HG02884 (cell line): ENCODE measurements at regions not wholly inside any gene's neighbourhood (a gene's known extent, or its start where the extent isn't known, plus 50 kb on each side); places are given as distances from the start of the nearest gene placed in this dataset.
"Not testable (repeated sequence)": the region's sequence is repeated elsewhere in the genome, so short reads cannot be mapped to it uniquely, and the experiment has no call there.

Experiments used
- ATAC-seq: cut with Tn5 transposase; IDR thresholded peaks from one replicate; pipeline ENCODE4 v1.9.1; 2021; ENCODE audit warnings: mild to moderate bottlenecking, moderate library complexity; ENCODE audit not compliant: unreplicated experiment

GRCh38 chr1:238672262-238672661, 714.1 kb upstream of the CHRM3 start:
- no peak for ATAC-seq

- ATAC-seq: no peak
Measured at GRCh38 chr1:238664139-238664538, 722.2 kb upstream of the CHRM3 start.

- no peak for ATAC-seq
Measured at GRCh38 chr1:238660849-238661248, 725.5 kb upstream of the CHRM3 start.

GRCh38 chr1:238658763-238659162, 727.6 kb upstream of the CHRM3 start:
- ATAC-seq: no peak

GRCh38 chr1:238653693-238654321, 732.6 kb upstream of the CHRM3 start:
- ATAC-seq: no peak

- no peak for ATAC-seq
Measured at GRCh38 chr1:238652346-238652968, 733.9 kb upstream of the CHRM3 start.

GRCh38 chr1:238649200-238649599, 737.2 kb upstream of the CHRM3 start:
- no peak for ATAC-seq

- ATAC-seq: no peak
Measured at GRCh38 chr1:238648751-238649150, 737.6 kb upstream of the CHRM3 start.

GRCh38 chr1:238648296-238648695, 738.1 kb upstream of the CHRM3 start:
- no peak for ATAC-seq

GRCh38 chr1:238647877-238648276, 738.5 kb upstream of the CHRM3 start:
- no peak for ATAC-seq

- no peak for ATAC-seq
Measured at GRCh38 chr1:238642231-238642630, 744.1 kb upstream of the CHRM3 start.

GRCh38 chr1:238639861-238640260, 746.5 kb upstream of the CHRM3 start:
- no peak for ATAC-seq

- no peak for ATAC-seq
Measured at GRCh38 chr1:238628110-238628509, 737.4 kb upstream of the ZP4 start.

- ATAC-seq: no peak
Measured at GRCh38 chr1:238624776-238625175, 734.1 kb upstream of the ZP4 start.

- no peak for ATAC-seq
Measured at GRCh38 chr1:238621405-238621804, 730.7 kb upstream of the ZP4 start.

- ATAC-seq: no peak
Measured at GRCh38 chr1:238619652-238620051, 728.9 kb upstream of the ZP4 start.

- no peak for ATAC-seq
Measured at GRCh38 chr1:238611406-238611805, 720.7 kb upstream of the ZP4 start.

GRCh38 chr1:238608144-238608543, 717.4 kb upstream of the ZP4 start:
- no peak for ATAC-seq

GRCh38 chr1:238606896-238607295, 716.2 kb upstream of the ZP4 start:
- ATAC-seq: no peak

- no peak for ATAC-seq
Measured at GRCh38 chr1:238606457-238606856, 715.7 kb upstream of the ZP4 start.

GRCh38 chr1:238604357-238604756, 713.6 kb upstream of the ZP4 start:
- ATAC-seq: no peak

- not testable (repeated sequence) for ATAC-seq
Measured at GRCh38 chr1:238601604-238602003, 710.9 kb upstream of the ZP4 start.

GRCh38 chr1:238596703-238597102, 706.0 kb upstream of the ZP4 start:
- no peak for ATAC-seq
